Progenitor cell of endocrine pancreas (in vitro differentiated cells): ENCODE measurements at regions not wholly inside any gene's neighbourhood (a gene's known extent, or its start where the extent isn't known, plus 50 kb on each side); places are given as distances from the start of the nearest gene placed in this dataset.
A peak's percentile ranks its signal among the peaks of the same experiment; 100 is the strongest.

Experiments
- DNase-seq: peaks from one replicate; pipeline ENCODE4 v3.0.0; 2021; ENCODE audit warnings: low spot score; ENCODE audit not compliant: unreplicated experiment
- H3K27ac Mint-ChIP-seq: 2 replicates; pipeline ENCODE4 v1.8.0; 2021; ENCODE audit warnings: mild to moderate bottlenecking, moderate library complexity, mixed read lengths
- H3K27me3 Mint-ChIP-seq: 2 replicates; pipeline ENCODE4 v1.8.0; 2021; ENCODE audit warnings: mixed read lengths
- H3K36me3 Mint-ChIP-seq: 2 replicates; pipeline ENCODE4 v1.8.0; 2022; ENCODE audit warnings: mixed read lengths; ENCODE audit not compliant: insufficient read depth
- H3K4me1 Mint-ChIP-seq: 2 replicates; pipeline ENCODE4 v1.8.0; 2021; ENCODE audit warnings: low read depth, mixed read lengths
- H3K4me3 Mint-ChIP-seq: 2 replicates; pipeline ENCODE4 v1.8.0; 2021; ENCODE audit warnings: low read depth, mild to moderate bottlenecking, moderate library complexity, mixed read lengths
- H3K9me3 Mint-ChIP-seq: 2 replicates; pipeline ENCODE4 v1.8.0; 2021; ENCODE audit warnings: low read depth, mixed read lengths
- CTCF ChIP-seq: fragments of 200-600 bp; sonication (generic); IDR thresholded peaks from one replicate; pipeline ENCODE4 v1.5.0; 2021; ENCODE audit warnings: antibody characterized with exemption, mild to moderate bottlenecking; ENCODE audit not compliant: unreplicated experiment

DNA sequence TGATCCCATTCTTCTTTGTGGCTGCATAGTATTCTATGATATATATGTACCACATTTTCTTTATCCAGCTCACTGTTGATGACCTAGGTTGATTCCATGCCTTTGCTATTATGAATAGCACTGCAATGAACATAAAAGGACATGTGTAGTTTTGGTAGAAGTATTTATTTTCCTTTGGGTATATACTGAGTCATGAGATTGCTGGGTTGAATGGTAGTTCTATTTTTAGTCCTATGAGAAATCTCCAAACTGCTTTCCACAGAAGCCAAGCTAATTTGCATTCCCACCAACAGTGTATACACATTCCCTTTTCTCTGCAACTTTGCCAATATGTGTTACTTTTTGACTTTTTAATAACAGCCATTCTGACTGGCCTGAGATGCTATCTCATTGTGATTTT is 278.3 kb downstream of the PCDH18 start:
- no peak overlapping the region for H3K27ac Mint-ChIP-seq
- no peaks in the 10 kb centered on the region for H3K27me3 Mint-ChIP-seq
- no peaks in the 10 kb centered on the region for H3K36me3 Mint-ChIP-seq
- TF ChIP-seq CTCF, result no peak
- no peaks in the 10 kb centered on the region for H3K9me3 Mint-ChIP-seq
- no peaks in the 10 kb centered on the region for H3K4me1 Mint-ChIP-seq
- no peak for DNase-seq
- H3K4me3 Mint-ChIP-seq, result no peak overlapping the region

GRCh38 chr4:137249112-137249511 is 283.2 kb downstream of the PCDH18 start:
- TF ChIP-seq CTCF, result no peak
- no peaks in the 10 kb centered on the region for H3K27me3 Mint-ChIP-seq

GRCh38 chr4:137238456-137239162 is 293.7 kb downstream of the PCDH18 start:
- no peak for DNase-seq
- H3K36me3 Mint-ChIP-seq, result no peaks in the 10 kb centered on the region
- no peak for TF ChIP-seq CTCF
- H3K4me1 Mint-ChIP-seq, result no peaks in the 10 kb centered on the region
- no peaks in the 10 kb centered on the region for H3K27me3 Mint-ChIP-seq
- no peak overlapping the region for H3K4me3 Mint-ChIP-seq
- H3K27ac Mint-ChIP-seq, result no peak overlapping the region
- peaks cover 13% of the 10 kb centered on the region for H3K9me3 Mint-ChIP-seq

More at GRCh38 chr4:137249112-137249511, 283.2 kb downstream of the PCDH18 start:
- Mint-ChIP-seq H3K4me1 (no peaks in the 10 kb centered on the region), H3K9me3 (no peaks in the 10 kb centered on the region), H3K4me3 (no peak overlapping the region), H3K36me3 (no peaks in the 10 kb centered on the region), H3K27ac (no peak overlapping the region)
- DNase-seq, result no peak

- Mint-ChIP-seq H3K27me3 (no peaks in the 10 kb centered on the region), H3K9me3 (peaks cover 8% of the 10 kb centered on the region), H3K36me3 (no peaks in the 10 kb centered on the region), H3K4me1 (no peaks in the 10 kb centered on the region), H3K27ac (no peak overlapping the region), H3K4me3 (no peak overlapping the region)
- peak; percentile 57 for TF ChIP-seq CTCF
- no peak for DNase-seq
These were observed 305.4 kb downstream of the PCDH18 start for GRCh38 chr4:137226900-137227299.

DNA sequence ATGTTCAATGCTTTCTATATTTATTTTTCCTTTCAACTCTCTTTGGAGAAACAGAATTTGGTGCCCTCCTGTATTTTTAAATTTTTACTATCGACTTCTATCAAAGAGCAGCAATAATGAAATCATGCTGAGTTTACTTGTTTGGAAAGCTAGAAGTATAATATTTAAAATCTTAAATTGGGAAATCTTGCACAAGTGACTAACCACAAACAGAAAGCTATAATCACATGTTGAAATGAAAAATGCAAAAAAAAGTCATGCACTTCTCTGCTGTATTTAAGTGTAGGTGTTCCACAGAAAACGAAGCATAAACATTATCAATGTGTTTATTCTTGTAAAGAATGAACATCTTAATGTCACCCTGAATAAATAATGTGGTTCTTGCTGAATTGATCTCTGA is 306.1 kb downstream of the PCDH18 start:
- Mint-ChIP-seq H3K4me3 (no peak overlapping the region), H3K4me1 (no peaks in the 10 kb centered on the region), H3K27ac (no peak overlapping the region), H3K27me3 (no peaks in the 10 kb centered on the region), H3K36me3 (no peaks in the 10 kb centered on the region), H3K9me3 (peaks cover 8% of the 10 kb centered on the region)
- no peak for DNase-seq
- no peak for TF ChIP-seq CTCF
